Thyroid gland (tissue), 4 donors: ENCODE measurements at regions not wholly inside any gene's neighbourhood (a gene's known extent, or its start where the extent isn't known, plus 50 kb on each side); places are given as distances from the start of the nearest gene placed in this dataset.

Experiments used
- DNase-seq, 2 donors: peaks; one replicate each; pipeline ENCODE4 v3.0.0-alpha.2; 2019
- H3K27ac ChIP-seq, 3 donors: fragments of 200-600 bp; sonication (generic); 1 replicate in 2 of 3; 2 replicates in 1 of 3; pipeline ENCODE4 v1.5.1; 2016 to 2019; ENCODE audit warnings: mild to moderate bottlenecking in 1 of 3, moderate library complexity in 1 of 3
- H3K27me3 ChIP-seq: fragments of 200-600 bp; sonication (generic); one replicate; pipeline ENCODE4 v1.5.1; 2019
- H3K36me3 ChIP-seq, 2 donors: fragments of 200-600 bp; sonication (generic); one replicate each; pipeline ENCODE4 v1.5.1; 2016 to 2019
- H3K4me1 ChIP-seq, 2 donors: fragments of 200-600 bp; sonication (generic); one replicate each; pipeline ENCODE4 v1.5.1; 2017 to 2019
- H3K4me3 ChIP-seq, 3 donors: fragments of 200-600 bp; sonication (generic); replicated peaks in 1 of 3; 1 replicate in 2 of 3; 2 replicates in 1 of 3; pipeline ENCODE4 v1.5.1; 2016; ENCODE audit warnings: mild to moderate bottlenecking in 1 of 3
- H3K9me3 ChIP-seq: fragments of 200-600 bp; sonication (generic); one replicate; pipeline ENCODE4 v1.5.1; 2017
- CTCF ChIP-seq, 6 experiments: fragments of 200-600 bp in 3 of 6; fragments of 450-650 bp in 3 of 6; sonication (generic) in 3 of 6; IDR thresholded peaks; one replicate each; pipeline ENCODE4 v1.5.1; 2016 to 2019; ENCODE audit warnings: antibody characterized with exemption in 6 of 6, mild to moderate bottlenecking in 2 of 6, inconsistent platforms in 1 of 6, moderate library complexity in 1 of 6
- POLR2A ChIP-seq, 2 donors: fragments of 450-650 bp; IDR thresholded peaks; one replicate each; pipeline ENCODE4 v1.6.1; 2017; ENCODE audit warnings: antibody characterized with exemption in 2 of 2, mild to moderate bottlenecking in 2 of 2, moderate library complexity in 1 of 2
- WGBS, 2 donors: methylation state at CpG; one replicate each; pipeline ENCODE4 v1.1.5; 2017; 5-methylcytosine and 5-hydroxymethylcytosine counted together
- intact Hi-C: fragments of 100-400 bp; cut with DNase I; formaldehyde crosslinking; loops from one replicate; pipeline ENCODE4 v1.15.1; 2023

GRCh38 chr6:18973251-18973650, 586.1 kb downstream of the RNF144B start:
- Histone ChIP-seq H3K36me3 (no peaks in the 10 kb centered on the region), H3K27me3 (no peaks in the 10 kb centered on the region), H3K27ac (peak overlapping the region; percentile 36 to 62 (median 43)), H3K4me3 (no peak overlapping the region), H3K4me1 (peaks cover 20 to 24% of the 10 kb centered on the region in 2 donors), H3K9me3 (no peaks in the 10 kb centered on the region)
- DNase-seq, result peak in 1 of 2 donors; percentile 18
- 33 to 35% methylated on average over 3 of the region's 3 CpGs for WGBS, 2 donors
- TF ChIP-seq CTCF (IDR thresholded peaks at IDR 0.05), result no peak
- TF ChIP-seq POLR2A (IDR thresholded peaks at IDR 0.05), result no peak
- intact Hi-C loops, result no loop called here

DNA sequence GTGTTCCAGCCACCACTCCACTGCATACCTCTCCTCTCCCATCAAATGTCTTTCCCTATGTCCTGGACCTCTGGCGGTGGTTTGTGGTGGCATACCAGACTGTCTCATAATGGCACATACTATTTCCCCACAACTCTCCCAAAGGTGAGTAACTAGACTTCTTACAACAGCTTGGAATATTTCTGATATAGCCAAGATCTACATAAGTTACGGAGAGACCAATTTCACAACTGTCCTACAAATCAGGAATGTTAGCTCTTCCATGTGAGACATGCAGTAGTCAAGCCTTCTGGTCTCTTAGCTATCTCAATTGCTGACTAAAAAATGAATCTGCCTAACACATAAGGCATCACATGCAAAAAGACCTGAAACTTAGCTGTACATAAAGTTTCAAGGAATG, 588.9 kb downstream of the RNF144B start:
- Histone ChIP-seq H3K4me1 (peaks cover 23 to 26% of the 10 kb centered on the region in 2 donors), H3K36me3 (no peaks in the 10 kb centered on the region), H3K27ac (no peak overlapping the region), H3K4me3 (no peak overlapping the region), H3K27me3 (no peaks in the 10 kb centered on the region), H3K9me3 (no peaks in the 10 kb centered on the region)
- TF ChIP-seq POLR2A (IDR thresholded peaks at IDR 0.05) (no peak), CTCF (IDR thresholded peaks at IDR 0.05) (no peak)
- WGBS, 2 donors, result 90 to 100% methylated on average over 2 of the region's 2 CpGs
- intact Hi-C loops, result no loop called here
- no peak for DNase-seq

- no peaks in the 10 kb centered on the region for H3K36me3 ChIP-seq
- no peak overlapping the region for H3K27ac ChIP-seq
- H3K27me3 ChIP-seq, result no peaks in the 10 kb centered on the region
- peaks cover 23 to 26% of the 10 kb centered on the region in 2 donors for H3K4me1 ChIP-seq
- no peak for DNase-seq
- WGBS, 2 donors, result 89 to 93% methylated on average over 1 of the region's 1 CpG
- H3K9me3 ChIP-seq, result no peaks in the 10 kb centered on the region
- intact Hi-C loops, result no loop called here
- TF ChIP-seq CTCF (IDR thresholded peaks at IDR 0.05) (no peak), POLR2A (IDR thresholded peaks at IDR 0.05) (no peak)
- no peak overlapping the region for H3K4me3 ChIP-seq
Observed at GRCh38 chr6:18976966-18977365, 589.8 kb downstream of the RNF144B start.

- H3K27me3 ChIP-seq, result no peaks in the 10 kb centered on the region
- H3K27ac ChIP-seq, result no peak overlapping the region
- intact Hi-C loops, result no loop called here
- no peak overlapping the region for H3K4me3 ChIP-seq
- no peak for DNase-seq
- H3K36me3 ChIP-seq, result no peaks in the 10 kb centered on the region
- WGBS, 2 donors, result 72 to 80% methylated on average over 3 of the region's 3 CpGs
- TF ChIP-seq CTCF (IDR thresholded peaks at IDR 0.05) (no peak), POLR2A (IDR thresholded peaks at IDR 0.05) (no peak)
- peaks cover 23 to 26% of the 10 kb centered on the region in 2 donors for H3K4me1 ChIP-seq
- H3K9me3 ChIP-seq, result no peaks in the 10 kb centered on the region
Observed at GRCh38 chr6:18978337-18979128, 591.4 kb downstream of the RNF144B start.

- Histone ChIP-seq H3K9me3 (no peaks in the 10 kb centered on the region), H3K4me3 (no peak overlapping the region), H3K27ac (no peak overlapping the region), H3K27me3 (no peaks in the 10 kb centered on the region), H3K36me3 (no peaks in the 10 kb centered on the region), H3K4me1 (peaks cover 0 to 6% of the 10 kb centered on the region in 2 donors)
- intact Hi-C loops, result no loop called here
- no peak for TF ChIP-seq POLR2A (IDR thresholded peaks at IDR 0.05)
- no peak for TF ChIP-seq CTCF (IDR thresholded peaks at IDR 0.05)
- WGBS, 2 donors, result 84 to 85% methylated on average over 8 of the region's 8 CpGs
- no peak for DNase-seq
Observed at GRCh38 chr6:18985061-18985460, 597.9 kb downstream of the RNF144B start.
